Sigmoid colon (tissue), 4 donors: ENCODE measurements at regions not wholly inside any gene's neighbourhood (a gene's known extent, or its start where the extent isn't known, plus 50 kb on each side); places are given as distances from the start of the nearest gene placed in this dataset.
"Not testable (repeated sequence)": the region's sequence is repeated elsewhere in the genome, so short reads cannot be mapped to it uniquely, and the experiment has no call there.

Source experiments
- CTCF ChIP-seq, 4 experiments: fragments of 450-650 bp in 3 of 4; fragments of 200-600 bp in 1 of 4; IDR thresholded peaks; one replicate each; pipeline ENCODE4 v1.5.1; 2016 to 2019; ENCODE audit warnings: antibody characterized with exemption in 4 of 4, mild to moderate bottlenecking in 3 of 4, moderate library complexity in 2 of 4
- EP300 ChIP-seq, 4 donors: sonication (generic); formaldehyde crosslinking; IDR thresholded peaks; one replicate each; pipeline ENCODE4 v1.6.1; 2017; ENCODE audit warnings: antibody characterized with exemption in 4 of 4
- POLR2A ChIP-seq, 2 donors: fragments of 450-650 bp; IDR thresholded peaks; one replicate each; pipeline ENCODE4 v1.6.1; 2016; ENCODE audit warnings: antibody characterized with exemption in 2 of 2, mild to moderate bottlenecking in 2 of 2, moderate library complexity in 2 of 2
- POLR2AphosphoS5 ChIP-seq, 4 donors: sonication (generic); formaldehyde crosslinking; IDR thresholded peaks; one replicate each; pipeline ENCODE4 v1.6.1; 2017; ENCODE audit warnings: antibody characterized with exemption in 4 of 4

- not testable (repeated sequence) for TF ChIP-seq POLR2A, CTCF, POLR2AphosphoS5, EP300 (IDR thresholded peaks at IDR 0.05)
Observed at GRCh38 chr1:120282744-120283464, 106.6 kb upstream of the SEC22B start.
